ENCODE measurements at regions not wholly inside any gene's neighbourhood (a gene's known extent, or its start where the extent isn't known, plus 50 kb on each side); places are given as distances from the start of the nearest gene placed in this dataset.

GRCh38 chrX:127138218-127138617, 318.7 kb downstream of the PRR32 start:
- TF ChIP-seq CTCF (conservative IDR thresholded peaks at IDR 0.05; ENCODE audit: low read length) (no peak), EZH2phosphoT487 (IDR thresholded peaks at IDR 0.05; ENCODE audit: borderline replicate concordance, low read depth, low read length) (no peak)
